DLD1 (cell line): ENCODE measurements at regions not wholly inside any gene's neighbourhood (a gene's known extent, or its start where the extent isn't known, plus 50 kb on each side); places are given as distances from the start of the nearest gene placed in this dataset.
"Not testable (repeated sequence)": the region's sequence is repeated elsewhere in the genome, so short reads cannot be mapped to it uniquely, and the experiment has no call there.

Experiments used
- in situ Hi-C: cut with HindIII; loops from 2 replicates; pipeline ENCODE4 v1.10.0; 2017; ENCODE audit warnings: low sequenced_read_pairs

DNA sequence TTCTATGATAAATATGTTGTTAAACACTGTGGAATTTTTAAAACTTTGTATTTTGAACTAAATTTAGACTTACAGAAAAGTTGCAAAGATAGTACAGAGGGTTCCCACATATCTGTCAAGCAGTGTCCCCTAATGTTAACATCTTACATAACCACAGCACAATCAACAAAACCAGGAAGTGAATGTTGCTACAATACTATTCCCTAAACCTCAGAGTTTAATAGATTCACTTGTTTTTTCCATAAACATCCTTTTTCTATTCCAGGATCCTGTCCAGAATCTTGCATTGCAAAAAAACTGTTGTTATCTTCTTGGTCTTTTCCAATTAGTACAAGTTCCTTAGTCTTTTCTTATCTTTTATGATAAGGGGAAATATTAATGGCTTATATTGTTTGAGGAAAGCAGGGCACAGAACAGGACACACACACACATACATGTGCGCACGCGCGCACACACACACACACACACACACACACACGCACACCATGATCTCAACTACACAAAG lies 251.1 kb upstream of the TRIB2 start:
- in situ Hi-C loops: no loop called here

DNA sequence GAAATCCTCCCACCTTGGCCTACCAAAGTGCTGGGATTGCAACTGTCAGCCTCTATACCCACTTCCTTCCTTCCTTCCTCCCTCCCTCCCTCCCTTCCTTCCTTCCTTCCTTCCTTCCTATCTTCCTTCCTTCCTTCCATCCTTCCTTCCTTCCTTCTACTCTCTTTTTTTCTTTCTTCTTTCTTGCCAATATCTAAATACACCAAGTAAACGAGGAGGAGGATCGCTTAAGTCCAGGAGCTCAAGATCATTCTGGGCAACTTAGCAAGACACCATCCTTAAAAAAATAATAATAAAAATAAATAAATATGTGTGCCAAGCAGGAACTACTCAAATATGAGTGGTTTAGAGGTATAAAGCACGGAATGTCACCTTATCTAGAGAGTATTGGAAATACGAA lies 249.4 kb upstream of the TRIB2 start:
- in situ Hi-C loops: no loop called here

- in situ Hi-C loops: no loop called here
These were observed 247.6 kb upstream of the TRIB2 start for GRCh38 chr2:12469141-12469561.

- in situ Hi-C loops: not testable (repeated sequence)
These were observed 244.5 kb upstream of the TRIB2 start for GRCh38 chr2:12472265-12472664.

DNA sequence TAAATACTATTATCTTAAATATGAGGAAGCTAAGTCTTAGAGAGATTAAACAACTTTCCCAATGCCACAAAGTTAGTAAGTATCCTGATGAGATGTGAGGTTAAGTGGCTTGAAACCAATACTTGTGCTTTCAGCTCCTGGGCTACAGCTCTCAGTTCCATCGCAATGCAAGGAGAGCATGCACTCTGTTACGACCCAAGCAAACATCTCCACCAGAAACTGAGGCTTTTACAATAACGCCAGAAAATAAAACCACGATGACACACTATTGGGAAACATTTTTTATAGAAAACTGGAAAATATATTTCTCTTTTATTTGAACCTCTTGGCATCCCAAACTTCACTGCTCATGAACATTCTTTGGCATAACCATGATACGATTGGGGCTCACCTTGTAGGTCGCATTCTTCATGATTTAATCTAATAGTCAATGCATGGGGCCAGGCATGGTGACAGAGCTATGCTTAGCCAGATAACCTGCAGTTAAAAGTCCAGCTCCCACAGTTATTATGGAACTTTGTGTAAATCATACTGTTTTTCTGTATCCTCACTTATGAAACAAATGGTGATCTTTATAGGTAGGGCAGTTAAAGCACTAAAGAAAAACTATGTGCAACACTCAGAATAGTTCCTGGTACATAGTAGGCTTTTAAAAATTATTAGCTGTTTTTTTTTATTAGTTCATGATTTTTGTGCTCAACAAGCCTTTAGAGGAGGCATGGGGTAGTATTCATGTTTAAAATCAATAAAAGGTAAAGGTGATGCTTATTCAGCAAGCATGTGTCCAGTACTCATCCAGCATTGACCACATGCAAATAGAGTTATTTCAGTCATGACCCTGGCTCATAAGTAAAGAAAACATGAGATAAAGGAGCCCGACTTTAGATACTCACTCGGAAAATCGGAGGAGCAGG lies 238.3 kb upstream of the TRIB2 start:
- in situ Hi-C loops: no loop called here

DNA sequence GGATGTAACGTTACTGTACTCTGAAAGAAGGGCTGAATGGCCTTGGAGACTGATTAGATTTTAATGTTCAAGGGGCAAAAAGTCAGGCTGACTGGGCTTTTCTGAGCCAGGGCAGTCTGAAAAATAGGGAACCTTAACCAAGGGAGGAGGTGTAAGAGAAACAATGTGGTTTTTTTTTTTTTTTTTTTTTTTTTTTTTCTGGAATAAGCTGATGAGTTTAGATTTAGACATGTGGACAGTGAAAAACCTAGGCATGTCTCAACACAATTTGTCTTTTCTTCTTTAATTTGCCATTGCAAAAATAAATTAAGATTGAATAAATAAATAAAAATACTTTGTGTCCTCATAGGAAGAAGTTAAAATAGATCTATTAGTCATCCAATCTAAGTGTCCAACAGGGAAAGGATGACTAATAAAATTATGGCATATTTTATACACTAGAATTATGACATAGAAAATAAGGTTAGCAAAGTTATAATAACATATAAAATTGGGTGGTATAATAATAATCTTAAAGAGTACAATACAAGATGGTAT lies 237.6 kb upstream of the TRIB2 start:
- in situ Hi-C loops: no loop called here

DNA sequence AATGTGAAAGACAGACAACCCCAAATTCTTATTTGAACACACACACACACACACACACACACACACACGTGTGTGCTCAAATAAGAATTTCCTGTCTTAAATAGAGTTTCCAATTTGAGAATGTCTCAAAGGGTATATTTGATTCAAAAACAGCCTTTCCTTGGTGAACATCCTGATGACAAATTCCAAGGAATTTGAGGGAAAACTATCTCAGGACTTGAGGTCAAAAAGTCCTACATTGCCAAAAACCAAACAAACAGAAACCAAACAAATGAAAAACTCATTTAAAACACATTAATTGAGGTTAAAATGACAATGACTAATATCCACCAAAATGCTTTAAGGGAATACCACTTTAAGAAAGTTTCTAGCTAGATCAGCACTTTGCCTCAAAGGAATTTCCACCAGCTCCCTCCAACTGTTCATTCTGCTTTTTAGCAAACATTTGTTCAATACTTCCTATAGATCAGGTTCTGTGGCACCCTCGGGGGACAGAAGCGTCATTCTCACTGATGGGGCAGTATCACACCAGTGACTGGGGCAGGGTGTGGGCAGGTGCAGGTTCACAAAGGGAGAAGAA lies 232.1 kb upstream of the TRIB2 start:
- in situ Hi-C loops: no loop called here

DNA sequence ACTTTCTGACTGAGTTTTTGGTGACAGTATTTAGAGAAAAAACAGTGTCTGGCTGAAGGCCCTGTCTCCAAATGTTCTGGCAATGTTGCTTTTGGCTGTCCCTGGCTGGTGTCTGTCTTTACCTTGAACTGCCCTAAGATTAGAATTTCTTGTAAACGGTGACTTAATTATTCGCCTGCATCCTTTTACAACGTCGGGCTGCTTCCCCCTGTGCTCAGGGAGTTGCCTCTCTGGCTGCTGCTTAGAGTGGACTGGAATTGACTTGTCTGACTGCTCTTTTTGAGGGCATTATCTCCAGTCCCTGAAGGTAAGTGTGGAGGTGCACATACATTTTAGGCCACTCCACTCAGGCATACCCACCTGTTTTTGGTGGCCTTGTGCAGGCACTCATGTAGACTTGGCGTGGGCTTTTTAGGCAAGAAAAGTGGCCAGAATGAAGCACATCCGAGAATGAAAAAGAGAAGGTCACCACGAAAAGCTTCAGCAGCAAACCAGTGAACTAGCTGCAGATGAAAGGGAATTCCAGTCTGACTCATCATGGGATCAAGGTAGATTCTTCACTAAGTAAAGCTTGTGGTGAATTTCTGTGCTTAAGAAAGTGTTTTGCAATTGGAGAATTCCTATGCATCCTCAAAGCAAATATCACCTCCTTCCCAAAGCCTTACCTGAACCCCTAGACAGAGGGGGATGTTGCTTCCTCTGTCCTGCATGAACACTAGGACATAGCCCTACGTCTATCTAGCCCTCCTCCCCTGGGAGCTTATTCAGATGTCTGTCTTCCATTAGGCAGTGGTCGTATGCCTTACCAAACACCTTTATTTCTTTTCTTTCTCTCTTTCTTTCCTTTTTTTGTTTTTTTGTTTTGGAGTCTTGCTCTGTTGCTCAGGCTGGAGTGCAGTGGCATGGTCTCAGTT lies 230.3 kb upstream of the TRIB2 start:
- in situ Hi-C loops: no loop called here

- in situ Hi-C loops: no loop called here
These were observed 229.3 kb upstream of the TRIB2 start for GRCh38 chr2:12487253-12488004.

DNA sequence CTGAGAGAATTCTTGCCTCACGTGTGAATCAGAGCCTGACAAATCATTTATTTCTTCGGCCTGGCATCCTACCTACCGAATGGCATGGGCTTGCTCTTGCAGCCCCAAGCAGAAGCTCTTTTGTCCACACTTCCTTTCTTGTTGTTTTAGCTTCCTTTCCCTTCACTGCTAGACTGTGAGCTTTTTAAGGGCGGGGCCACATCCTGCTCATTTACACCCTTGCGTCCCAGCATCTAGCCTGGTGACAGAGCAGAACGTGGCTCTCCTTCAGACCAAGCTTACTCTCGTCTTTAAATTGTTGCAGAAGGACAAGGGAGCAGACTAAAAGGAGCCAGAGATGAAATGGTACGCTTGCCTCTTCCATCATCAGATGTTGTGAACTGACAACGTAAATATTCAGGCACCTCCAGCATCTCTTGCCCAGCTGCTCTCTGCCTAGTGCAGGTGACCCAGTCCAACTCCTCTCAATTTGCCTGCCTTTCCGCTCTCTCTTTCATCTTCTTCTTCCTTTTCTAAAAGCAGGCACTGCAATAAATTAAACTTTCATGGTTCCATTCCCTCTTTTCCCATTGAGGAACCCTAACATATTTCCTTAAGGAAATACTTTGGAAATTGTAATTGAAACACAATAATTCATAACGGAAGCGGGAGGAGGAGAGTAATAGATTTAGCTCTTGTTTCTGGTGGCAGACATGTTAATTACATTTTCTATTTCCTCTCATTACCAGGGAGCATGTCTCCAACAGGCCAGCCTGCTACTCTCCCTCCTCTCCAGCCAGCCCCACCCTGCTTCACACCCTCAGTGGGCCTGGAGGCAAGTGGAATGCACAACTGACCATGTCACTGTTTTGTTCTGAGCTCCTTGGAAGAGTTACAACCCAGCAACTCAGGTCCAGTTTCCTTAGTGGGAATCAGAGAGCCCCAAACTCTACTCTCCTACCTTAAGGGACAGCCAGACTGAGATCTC lies 228.1 kb upstream of the TRIB2 start:
- in situ Hi-C loops: no loop called here

DNA sequence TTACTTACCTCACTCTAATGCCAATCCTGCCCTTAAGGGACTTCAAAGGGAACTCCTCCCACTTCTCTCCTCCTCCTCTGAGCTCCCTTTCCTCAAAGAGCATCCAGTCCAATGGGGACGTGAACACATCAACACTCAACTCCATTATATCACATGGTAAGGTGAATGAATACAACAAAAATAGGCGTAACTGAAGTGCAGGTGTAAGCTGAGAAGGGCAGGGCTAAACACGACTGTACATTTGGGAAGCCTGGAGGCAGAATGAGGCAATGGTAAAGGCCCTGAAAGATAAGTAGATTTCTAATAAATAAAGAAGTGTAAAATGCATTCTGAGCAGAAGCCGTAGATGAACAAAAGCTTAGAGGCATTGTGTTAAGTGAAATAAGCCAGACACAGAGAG lies 226.1 kb upstream of the TRIB2 start:
- in situ Hi-C loops: loop anchor here (10.0 kb wide), 1 partner anchor 456 kb away; no protein-coding TSS in a partner anchor

DNA sequence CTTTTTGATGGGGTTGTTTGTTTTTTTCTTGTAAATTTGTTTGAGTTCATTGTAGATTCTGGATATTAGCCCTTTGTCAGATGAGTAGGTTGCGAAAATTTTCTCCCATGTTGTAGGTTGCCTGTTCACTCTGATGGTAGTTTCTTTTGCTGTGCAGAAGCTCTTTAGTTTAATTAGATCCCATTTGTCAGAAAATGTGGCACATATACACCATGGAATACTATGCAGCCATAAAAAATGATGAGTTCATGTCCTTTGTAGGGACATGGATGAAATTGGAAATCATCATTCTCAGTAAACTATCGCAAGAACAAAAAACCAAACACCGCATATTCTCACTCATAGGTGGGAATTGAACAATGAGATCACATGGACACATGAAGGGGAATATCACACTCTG lies 224.4 kb upstream of the TRIB2 start:
- in situ Hi-C loops: loop anchor here (10.0 kb wide), 1 partner anchor 458 kb away; no protein-coding TSS in a partner anchor

DNA sequence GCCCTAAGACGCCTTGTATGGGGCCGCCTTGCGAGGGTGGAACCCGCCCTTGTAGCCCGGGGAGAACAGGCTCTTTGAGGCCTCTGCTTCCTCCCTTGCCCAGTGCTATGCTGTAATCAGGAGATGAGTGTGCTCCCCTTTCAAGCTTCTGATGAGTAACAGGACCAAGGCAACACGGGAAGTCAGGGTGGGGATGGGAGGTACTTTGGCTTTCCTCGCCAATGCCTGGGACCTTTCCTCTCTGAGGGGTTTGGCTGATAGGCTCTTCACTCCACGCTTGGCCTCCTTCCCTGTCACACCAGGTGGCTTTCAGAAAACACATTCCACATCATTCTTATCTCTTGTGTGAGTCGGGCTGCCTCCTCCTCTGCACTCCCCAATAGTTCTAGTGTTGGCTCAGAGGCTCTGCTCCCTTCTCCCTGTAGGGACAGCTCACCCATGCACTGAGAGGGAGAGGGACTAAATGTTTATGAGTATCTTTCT lies 223.7 kb upstream of the TRIB2 start:
- in situ Hi-C loops: loop anchor here (10.0 kb wide), 1 partner anchor 458 kb away; no protein-coding TSS in a partner anchor

GRCh38 chr2:12495247-12495868 lies 221.4 kb upstream of the TRIB2 start:
- in situ Hi-C loops: loop anchor here (10.0 kb wide), 1 partner anchor 461 kb away; no protein-coding TSS in a partner anchor

DNA sequence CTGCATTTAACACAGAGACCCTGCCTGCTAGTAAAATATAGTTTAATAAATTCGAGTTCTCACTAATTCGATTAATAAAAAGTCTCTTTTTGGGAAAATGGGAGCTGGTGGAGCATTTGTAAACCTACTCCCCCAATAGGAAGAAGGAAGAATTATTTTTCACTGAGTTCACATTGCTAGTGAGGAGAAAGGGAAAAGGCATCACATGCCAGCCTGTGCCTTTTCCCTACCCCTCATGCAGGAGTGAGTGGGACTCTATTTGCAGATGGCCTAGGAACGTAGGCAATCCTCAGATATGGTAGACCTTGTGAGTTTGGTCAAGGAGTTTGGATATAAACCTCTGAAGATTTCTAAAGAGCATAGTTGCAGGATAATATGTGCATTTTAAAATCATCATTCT lies 218.4 kb upstream of the TRIB2 start:
- in situ Hi-C loops: loop anchor here (10.0 kb wide), 1 partner anchor 463 kb away; no protein-coding TSS in a partner anchor

GRCh38 chr2:12498704-12499103 lies 218.0 kb upstream of the TRIB2 start:
- in situ Hi-C loops: loop anchor here (10.0 kb wide), 1 partner anchor 464 kb away; no protein-coding TSS in a partner anchor

GRCh38 chr2:12500899-12501298 lies 215.8 kb upstream of the TRIB2 start:
- in situ Hi-C loops: no loop called here
